ENCODE measurements at regions not wholly inside any gene's neighbourhood (a gene's known extent, or its start where the extent isn't known, plus 50 kb on each side); places are given as distances from the start of the nearest gene placed in this dataset.
"Not testable (repeated sequence)": the region's sequence is repeated elsewhere in the genome, so short reads cannot be mapped to it uniquely, and the experiment has no call there.

DNA sequence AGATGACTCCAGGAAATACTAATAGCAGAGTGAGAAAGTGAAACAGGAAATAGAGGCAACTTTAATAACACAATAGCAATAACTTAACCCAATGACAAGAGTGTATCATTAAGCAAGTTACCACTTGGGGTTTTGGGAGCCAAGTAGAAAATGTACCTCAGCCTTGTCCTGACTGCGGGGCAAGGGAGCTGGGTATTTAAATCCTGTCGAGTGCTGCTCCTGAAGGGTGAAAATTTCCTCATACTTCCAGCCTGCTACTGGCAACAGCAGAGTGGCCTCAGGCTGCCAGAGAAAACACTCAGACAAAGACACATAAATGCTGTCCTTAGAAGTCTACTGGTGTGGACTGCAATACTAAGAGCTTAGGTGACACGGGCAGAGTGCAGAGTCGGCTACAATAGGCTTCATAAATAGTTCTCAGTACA is 112.5 kb upstream of the EMB start:
- DNase-seq (ENCODE audit: low read depth) = no peak
- no peak overlapping the region for H3K4me3 ChIP-seq (ENCODE audit: low read depth, low read length)
- in situ Hi-C loops (cut with HindIII; ENCODE audit: low sequenced_read_pairs) = no loop called here
- TF ChIP-seq, protein P1, sequence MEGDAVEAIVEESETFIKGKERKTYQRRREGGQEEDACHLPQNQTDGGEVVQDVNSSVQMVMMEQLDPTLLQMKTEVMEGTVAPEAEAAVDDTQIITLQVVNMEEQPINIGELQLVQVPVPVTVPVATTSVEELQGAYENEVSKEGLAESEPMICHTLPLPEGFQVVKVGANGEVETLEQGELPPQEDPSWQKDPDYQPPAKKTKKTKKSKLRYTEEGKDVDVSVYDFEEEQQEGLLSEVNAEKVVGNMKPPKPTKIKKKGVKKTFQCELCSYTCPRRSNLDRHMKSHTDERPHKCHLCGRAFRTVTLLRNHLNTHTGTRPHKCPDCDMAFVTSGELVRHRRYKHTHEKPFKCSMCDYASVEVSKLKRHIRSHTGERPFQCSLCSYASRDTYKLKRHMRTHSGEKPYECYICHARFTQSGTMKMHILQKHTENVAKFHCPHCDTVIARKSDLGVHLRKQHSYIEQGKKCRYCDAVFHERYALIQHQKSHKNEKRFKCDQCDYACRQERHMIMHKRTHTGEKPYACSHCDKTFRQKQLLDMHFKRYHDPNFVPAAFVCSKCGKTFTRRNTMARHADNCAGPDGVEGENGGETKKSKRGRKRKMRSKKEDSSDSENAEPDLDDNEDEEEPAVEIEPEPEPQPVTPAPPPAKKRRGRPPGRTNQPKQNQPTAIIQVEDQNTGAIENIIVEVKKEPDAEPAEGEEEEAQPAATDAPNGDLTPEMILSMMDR (IDR thresholded peaks at IDR 0.05; ENCODE audit: low read depth, low read length, missing control alignments) = no peak

DNA sequence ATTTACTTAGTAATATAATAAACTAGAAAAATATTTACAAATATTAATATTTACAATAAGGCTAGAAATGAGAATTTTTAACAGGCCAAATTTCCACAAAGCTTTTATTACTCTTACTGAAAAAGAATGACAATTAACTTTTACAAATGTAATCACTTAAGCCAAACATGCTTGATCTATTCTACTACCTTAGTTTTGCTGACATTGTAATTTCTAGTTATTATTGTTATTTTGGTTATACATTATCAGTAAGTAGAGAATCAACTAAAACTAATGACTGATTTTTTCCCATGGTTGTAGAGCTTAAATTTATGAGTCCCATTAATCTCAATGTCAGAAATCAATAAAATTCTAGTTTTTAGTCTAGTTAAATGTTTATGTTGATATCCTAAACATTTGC is 107.8 kb upstream of the PARP8 start:
- in situ Hi-C loops (cut with HindIII; ENCODE audit: low sequenced_read_pairs); DNase-seq (ENCODE audit: low read depth); H3K4me3 ChIP-seq (ENCODE audit: low read depth, low read length): not testable (repeated sequence)

DNA sequence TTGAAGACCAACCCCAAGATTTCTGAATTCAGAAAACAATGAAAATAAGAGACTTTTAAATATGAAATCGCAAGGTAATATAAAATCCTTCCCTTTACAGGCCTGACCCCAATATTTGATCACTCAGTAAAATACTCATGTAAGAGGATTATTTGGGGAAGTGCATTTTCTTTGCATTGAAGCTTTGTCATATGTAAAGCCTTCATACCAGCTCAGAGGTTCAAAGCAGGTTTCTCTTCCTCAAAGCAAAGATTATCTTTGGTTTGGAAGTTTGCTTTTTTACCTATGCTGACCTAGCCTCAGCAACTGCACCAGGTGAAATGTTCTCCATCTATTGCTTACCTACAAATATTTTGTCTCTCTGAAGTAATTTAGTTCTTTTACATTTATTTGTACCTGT is 106.5 kb upstream of the PARP8 start:
- no peak overlapping the region for H3K4me3 ChIP-seq (ENCODE audit: low read depth, low read length)
- in situ Hi-C loops (cut with HindIII; ENCODE audit: low sequenced_read_pairs) = no loop called here
- no peak for DNase-seq (ENCODE audit: low read depth)
- TF ChIP-seq, protein P1 (IDR thresholded peaks at IDR 0.05; ENCODE audit: low read depth, low read length, missing control alignments) = no peak

DNA sequence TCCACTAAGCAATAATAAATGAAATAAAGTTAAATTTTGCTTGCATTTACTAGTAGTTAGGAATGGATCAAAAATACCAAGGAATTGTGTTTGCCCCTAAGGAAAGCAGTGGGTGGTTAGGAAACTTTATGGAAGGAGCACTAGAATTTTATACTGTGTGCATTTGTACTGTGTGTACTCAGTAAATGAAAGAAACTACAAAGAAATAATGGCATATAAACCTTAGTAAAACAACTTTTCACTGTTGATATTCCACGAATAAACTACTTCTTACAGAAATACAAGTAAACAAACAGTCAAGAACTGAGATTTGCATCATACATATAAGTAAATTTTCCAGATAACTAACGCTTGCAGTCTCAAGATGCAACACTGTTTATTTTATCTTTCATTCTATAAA is 103.7 kb upstream of the PARP8 start:
- TF ChIP-seq, protein P1 (IDR thresholded peaks at IDR 0.05; ENCODE audit: low read depth, low read length, missing control alignments) = no peak
- in situ Hi-C loops (cut with HindIII; ENCODE audit: low sequenced_read_pairs) = no loop called here
- H3K4me3 ChIP-seq (ENCODE audit: low read depth, low read length) = no peak overlapping the region
- DNase-seq (ENCODE audit: low read depth) = no peak

DNA sequence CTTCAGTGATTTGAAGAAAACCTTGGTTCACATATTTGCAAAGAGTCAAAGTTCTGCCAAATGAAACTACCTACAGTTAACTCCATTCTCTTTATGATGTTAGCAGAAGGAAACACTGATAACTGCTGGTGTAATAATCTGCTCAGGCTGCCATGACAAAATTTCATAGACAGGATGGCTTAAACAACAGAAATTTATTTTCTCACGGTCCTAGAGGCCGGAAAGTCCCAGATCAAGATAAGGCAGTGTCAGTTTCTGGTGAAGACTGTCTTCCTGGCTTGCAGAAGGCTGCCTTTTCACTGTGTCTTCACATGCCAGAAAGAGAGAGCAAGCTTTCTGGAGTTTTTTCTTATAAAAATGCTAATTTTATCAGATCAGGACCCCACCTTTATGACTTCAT is 102.4 kb upstream of the PARP8 start:
- no peak for DNase-seq (ENCODE audit: low read depth)
- in situ Hi-C loops (cut with HindIII; ENCODE audit: low sequenced_read_pairs) = no loop called here
- no peak overlapping the region for H3K4me3 ChIP-seq (ENCODE audit: low read depth, low read length)
- TF ChIP-seq, protein P1 (IDR thresholded peaks at IDR 0.05; ENCODE audit: low read depth, low read length, missing control alignments) = no peak

DNA sequence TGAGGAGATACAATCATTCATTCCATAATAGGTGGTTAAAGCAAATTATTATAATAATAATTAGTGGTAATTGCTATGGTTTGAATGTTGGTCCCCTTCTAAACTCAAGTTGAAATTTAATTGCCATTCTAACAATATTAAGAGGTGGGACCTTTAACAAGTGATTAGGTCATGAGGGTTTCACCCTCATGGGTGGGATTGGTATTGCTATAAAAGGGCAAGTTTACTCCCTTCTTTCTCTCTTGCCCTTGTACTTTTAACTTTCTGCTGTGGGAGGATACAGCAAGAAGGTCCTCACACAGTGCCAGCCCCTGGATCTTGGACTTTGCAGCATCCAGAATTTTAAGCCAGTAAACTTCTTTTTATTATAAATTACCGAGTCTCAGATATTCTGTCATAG is 101.9 kb upstream of the PARP8 start:
- no peak overlapping the region for H3K4me3 ChIP-seq (ENCODE audit: low read depth, low read length)
- TF ChIP-seq, protein P1 (IDR thresholded peaks at IDR 0.05; ENCODE audit: low read depth, low read length, missing control alignments) = no peak
- in situ Hi-C loops (cut with HindIII; ENCODE audit: low sequenced_read_pairs) = no loop called here
- no peak for DNase-seq (ENCODE audit: low read depth)

DNA sequence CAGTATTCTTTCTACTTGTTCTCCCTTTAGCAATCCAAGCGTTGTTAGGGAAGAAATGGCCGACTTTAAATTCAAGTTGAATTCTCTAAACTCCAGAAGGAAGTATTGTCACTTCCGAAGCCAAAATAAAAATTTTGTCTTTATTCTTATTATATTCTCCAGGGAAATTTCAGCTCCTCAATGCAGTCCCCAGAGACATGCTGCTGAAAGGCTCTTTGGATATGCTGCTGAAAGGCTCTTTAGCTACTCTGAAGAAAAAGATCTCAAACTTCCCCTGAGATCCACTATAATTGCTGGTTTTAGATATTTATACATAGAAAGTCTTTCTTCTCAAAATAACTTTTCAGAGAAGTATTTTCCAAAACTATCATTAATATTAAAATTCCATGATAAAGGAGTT is 92.3 kb upstream of the PARP8 start:
- TF ChIP-seq, protein P1 (IDR thresholded peaks at IDR 0.05; ENCODE audit: low read depth, low read length, missing control alignments) = no peak
- no peak overlapping the region for H3K4me3 ChIP-seq (ENCODE audit: low read depth, low read length)
- DNase-seq (ENCODE audit: low read depth) = no peak
- in situ Hi-C loops (cut with HindIII; ENCODE audit: low sequenced_read_pairs) = no loop called here

Measured in astrocyte of the cerebellum (primary cell).